Ascending aorta (tissue), 2 donors: ENCODE measurements at regions not wholly inside any gene's neighbourhood (a gene's known extent, or its start where the extent isn't known, plus 50 kb on each side); places are given as distances from the start of the nearest gene placed in this dataset.
"Not testable (repeated sequence)": the region's sequence is repeated elsewhere in the genome, so short reads cannot be mapped to it uniquely, and the experiment has no call there.

Source experiments
- DNase-seq, 2 donors: peaks; one replicate each; pipeline ENCODE4 v3.0.0-alpha.2; 2019; ENCODE audit warnings: low spot score in 2 of 2
- H3K27ac ChIP-seq, 2 donors: fragments of 200-600 bp; sonication (generic); one replicate each; pipeline ENCODE4 v1.5.1; 2016 to 2017; ENCODE audit warnings: mild to moderate bottlenecking in 1 of 2
- H3K27me3 ChIP-seq: fragments of 200-600 bp; sonication (generic); one replicate; pipeline ENCODE4 v1.5.1; 2017
- H3K36me3 ChIP-seq, 2 donors: fragments of 200-600 bp; sonication (generic); one replicate each; pipeline ENCODE4 v1.5.1; 2016
- H3K4me1 ChIP-seq, 2 donors: fragments of 200-600 bp; sonication (generic); one replicate each; pipeline ENCODE4 v1.5.1; 2016 to 2017; ENCODE audit warnings: mild to moderate bottlenecking in 1 of 2
- H3K4me3 ChIP-seq, 2 donors: fragments of 200-600 bp; sonication (generic); one replicate each; pipeline ENCODE4 v1.5.1; 2016 to 2017; ENCODE audit warnings: mild to moderate bottlenecking in 1 of 2
- H3K9me3 ChIP-seq, 2 donors: fragments of 200-600 bp; sonication (generic); one replicate each; pipeline ENCODE4 v1.5.1; 2016
- intact Hi-C: fragments of 100-400 bp; cut with DNase I; formaldehyde crosslinking; loops from one replicate; pipeline ENCODE4 v1.15.1; 2023
- TF ChIP-seq, protein P1 (sequence below), 3 experiments: fragments of 200-600 bp in 2 of 3; fragments of 450-650 bp in 1 of 3; sonication (generic) in 2 of 3; IDR thresholded peaks; one replicate each; pipeline ENCODE4 v1.5.1; 2016 to 2019; ENCODE audit warnings: antibody characterized with exemption in 3 of 3, mild to moderate bottlenecking in 1 of 3, moderate library complexity in 1 of 3

DNA sequence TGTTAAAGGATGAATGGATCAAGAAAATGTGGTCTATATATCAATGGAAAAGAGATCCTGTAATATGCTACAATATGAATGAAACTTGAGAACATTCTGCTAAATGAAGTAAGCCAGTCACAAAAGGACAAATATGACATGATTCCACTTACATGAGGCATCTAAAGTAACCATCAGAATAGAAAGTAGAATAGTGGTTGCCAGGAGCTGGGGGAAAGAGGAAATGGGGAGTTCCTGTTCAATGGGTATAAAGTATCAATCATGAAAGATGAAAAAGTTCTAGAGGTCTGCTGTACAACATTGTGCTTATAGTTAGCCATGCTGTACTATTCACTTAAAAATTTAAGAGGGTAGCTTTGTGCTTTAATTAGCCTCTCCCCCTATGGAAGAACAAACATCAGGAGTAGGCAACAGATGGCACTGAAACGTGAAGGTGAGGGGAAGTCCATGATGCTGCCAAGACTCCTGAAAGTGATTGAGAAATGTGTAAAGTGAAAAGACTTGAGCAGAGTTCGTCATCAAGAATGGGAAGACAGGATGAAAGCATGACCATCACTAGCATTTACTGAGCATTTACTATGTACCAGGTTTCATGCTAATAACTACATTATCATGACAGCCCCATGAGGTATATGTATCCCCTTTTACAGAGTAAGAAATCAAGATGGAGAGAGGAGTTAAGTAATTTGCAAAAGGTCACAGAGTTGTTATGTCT, 167.2 kb downstream of the CYB561 start:
- Histone ChIP-seq H3K9me3 (peaks cover 0 to under 1% of the 10 kb centered on the region in 2 donors), H3K4me3 (no peak overlapping the region), H3K36me3 (no peaks in the 10 kb centered on the region), H3K4me1 (peaks cover 0 to 14% of the 10 kb centered on the region in 2 donors), H3K27ac (no peak overlapping the region), H3K27me3 (no peaks in the 10 kb centered on the region)
- no peak for DNase-seq
- TF ChIP-seq, protein P1, sequence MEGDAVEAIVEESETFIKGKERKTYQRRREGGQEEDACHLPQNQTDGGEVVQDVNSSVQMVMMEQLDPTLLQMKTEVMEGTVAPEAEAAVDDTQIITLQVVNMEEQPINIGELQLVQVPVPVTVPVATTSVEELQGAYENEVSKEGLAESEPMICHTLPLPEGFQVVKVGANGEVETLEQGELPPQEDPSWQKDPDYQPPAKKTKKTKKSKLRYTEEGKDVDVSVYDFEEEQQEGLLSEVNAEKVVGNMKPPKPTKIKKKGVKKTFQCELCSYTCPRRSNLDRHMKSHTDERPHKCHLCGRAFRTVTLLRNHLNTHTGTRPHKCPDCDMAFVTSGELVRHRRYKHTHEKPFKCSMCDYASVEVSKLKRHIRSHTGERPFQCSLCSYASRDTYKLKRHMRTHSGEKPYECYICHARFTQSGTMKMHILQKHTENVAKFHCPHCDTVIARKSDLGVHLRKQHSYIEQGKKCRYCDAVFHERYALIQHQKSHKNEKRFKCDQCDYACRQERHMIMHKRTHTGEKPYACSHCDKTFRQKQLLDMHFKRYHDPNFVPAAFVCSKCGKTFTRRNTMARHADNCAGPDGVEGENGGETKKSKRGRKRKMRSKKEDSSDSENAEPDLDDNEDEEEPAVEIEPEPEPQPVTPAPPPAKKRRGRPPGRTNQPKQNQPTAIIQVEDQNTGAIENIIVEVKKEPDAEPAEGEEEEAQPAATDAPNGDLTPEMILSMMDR (IDR thresholded peaks at IDR 0.05): no peak
- intact Hi-C loops: loop anchor here (5.0 kb wide), 1 partner anchor 78 kb away; no protein-coding TSS in a partner anchor

DNA sequence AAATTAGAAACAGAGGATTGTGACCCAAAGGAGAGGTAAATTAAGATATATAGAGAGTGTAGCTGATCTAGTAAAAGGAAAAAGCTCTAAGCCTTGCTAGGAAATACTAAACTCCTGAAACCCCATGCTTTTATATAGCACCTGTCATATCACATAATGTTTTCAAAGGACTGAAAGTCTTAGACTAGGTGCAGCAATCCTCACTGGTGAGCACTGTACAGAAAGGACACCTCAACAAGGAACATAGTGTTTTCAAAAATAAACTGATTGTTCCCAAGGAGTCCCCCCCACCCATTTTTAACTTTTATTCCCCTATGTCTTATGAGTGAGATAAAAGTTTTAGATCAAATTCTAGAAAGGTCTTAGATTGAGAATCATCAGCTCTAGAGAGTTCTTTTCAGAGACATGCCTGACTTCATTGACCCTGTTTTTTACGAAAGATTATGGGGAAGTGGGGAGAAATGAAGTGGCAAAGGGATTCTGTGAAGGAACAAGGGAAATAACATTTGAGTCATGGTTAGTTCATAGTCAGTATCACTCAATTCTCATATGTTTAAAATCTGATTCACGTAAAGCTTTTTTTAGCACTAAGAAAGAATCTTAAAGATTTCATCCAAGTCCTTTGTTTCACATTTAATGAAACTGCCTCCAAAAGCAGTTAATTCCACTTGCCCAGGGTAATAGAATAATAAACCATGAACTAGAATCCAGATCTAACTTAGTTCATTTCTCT, 166.4 kb downstream of the CYB561 start:
- no peaks in the 10 kb centered on the region for H3K27me3 ChIP-seq
- DNase-seq: no peak
- peak overlapping the region; percentile 20 to 35 for H3K27ac ChIP-seq
- TF ChIP-seq, protein P1 (IDR thresholded peaks at IDR 0.05): no peak
- peaks cover 0 to 4% of the 10 kb centered on the region in 2 donors for H3K9me3 ChIP-seq
- intact Hi-C loops: loop anchor here (2.0 to 10.0 kb wide), 3 partner anchors 15 to 575 kb away; no protein-coding TSS in a partner anchor
- H3K4me1 ChIP-seq: peaks cover 0 to 9% of the 10 kb centered on the region in 2 donors
- no peak overlapping the region for H3K4me3 ChIP-seq
- H3K36me3 ChIP-seq: no peaks in the 10 kb centered on the region

DNA sequence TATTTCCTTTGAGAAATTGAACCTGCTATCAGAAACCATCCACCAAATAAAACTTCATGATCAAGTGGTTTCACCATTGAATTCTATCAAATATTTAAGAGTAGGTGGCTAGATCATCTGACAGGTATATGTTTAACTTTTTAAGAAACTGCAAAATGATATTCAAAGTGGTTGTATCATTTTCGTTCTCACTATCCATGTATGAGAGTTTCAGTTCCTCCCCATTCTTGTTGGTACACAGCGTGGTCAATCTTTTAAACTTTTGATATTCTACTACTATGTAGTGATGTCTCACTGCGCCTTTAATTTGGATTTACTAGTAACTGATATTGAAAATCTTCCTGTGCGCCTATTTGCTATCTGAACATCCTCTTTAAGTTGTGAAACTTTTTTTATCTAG, 163.7 kb downstream of the CYB561 start:
- peaks cover 0 to 15% of the 10 kb centered on the region in 2 donors for H3K9me3 ChIP-seq
- H3K4me3 ChIP-seq: no peak overlapping the region
- peaks cover 0 to 6% of the 10 kb centered on the region in 2 donors for H3K4me1 ChIP-seq
- intact Hi-C loops: loop anchor here (10.0 kb wide), 1 partner anchor 578 kb away; no protein-coding TSS in a partner anchor
- no peak overlapping the region for H3K27ac ChIP-seq
- TF ChIP-seq, protein P1 (IDR thresholded peaks at IDR 0.05): no peak
- H3K36me3 ChIP-seq: no peaks in the 10 kb centered on the region
- H3K27me3 ChIP-seq: no peaks in the 10 kb centered on the region
- DNase-seq: no peak

DNA sequence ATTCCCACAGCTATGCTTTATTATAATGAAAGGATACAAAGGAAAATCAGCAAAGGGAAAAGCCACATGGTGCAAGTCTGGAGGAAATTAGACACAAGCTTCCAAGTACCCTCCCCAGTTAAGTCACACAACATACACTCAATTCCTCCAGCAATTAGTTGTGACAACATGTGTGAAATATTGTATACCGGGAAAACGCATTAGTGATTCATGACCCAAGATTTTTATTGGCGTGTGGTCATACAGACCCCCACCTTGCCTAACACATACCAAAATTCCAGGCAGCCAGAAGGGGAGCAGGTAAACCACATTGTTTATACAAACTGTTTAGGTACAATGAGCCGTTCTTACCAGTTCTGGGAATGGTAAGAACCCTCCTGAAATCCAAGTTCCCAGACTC, 160.6 kb downstream of the CYB561 start:
- peaks cover 0 to 7% of the 10 kb centered on the region in 2 donors for H3K4me1 ChIP-seq
- peaks cover 0 to 15% of the 10 kb centered on the region in 2 donors for H3K9me3 ChIP-seq
- intact Hi-C loops: loop anchor here (10.0 kb wide), 1 partner anchor 581 kb away; no protein-coding TSS in a partner anchor
- H3K4me3 ChIP-seq: no peak overlapping the region
- no peak overlapping the region for H3K27ac ChIP-seq
- no peak for DNase-seq
- TF ChIP-seq, protein P1 (IDR thresholded peaks at IDR 0.05): no peak
- no peaks in the 10 kb centered on the region for H3K36me3 ChIP-seq
- no peaks in the 10 kb centered on the region for H3K27me3 ChIP-seq

DNA sequence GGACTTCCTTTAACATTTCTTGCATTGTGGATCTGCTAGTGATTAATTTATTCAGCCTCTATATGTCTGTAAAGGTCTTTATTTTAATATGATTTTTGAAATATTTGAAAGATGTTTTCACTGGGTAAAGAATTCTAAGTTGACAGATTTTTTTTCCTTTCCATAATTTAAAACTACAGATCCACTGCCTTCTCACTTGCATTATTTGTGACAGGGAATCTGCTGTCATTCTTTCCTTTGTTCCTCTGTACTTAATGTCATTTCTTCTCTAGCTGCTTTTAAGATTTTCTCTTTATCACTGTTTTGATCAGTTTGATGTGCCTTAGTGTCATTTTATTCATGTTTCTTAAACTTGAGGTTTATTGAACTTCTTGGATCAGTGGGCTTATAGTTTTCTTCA, 159.9 kb downstream of the CYB561 start:
- Histone ChIP-seq H3K36me3 (no peaks in the 10 kb centered on the region), H3K9me3 (peaks cover 0 to 15% of the 10 kb centered on the region in 2 donors), H3K27me3 (no peaks in the 10 kb centered on the region), H3K4me1 (peaks cover 0 to 7% of the 10 kb centered on the region in 2 donors), H3K4me3 (no peak overlapping the region), H3K27ac (no peak overlapping the region)
- no peak for DNase-seq
- TF ChIP-seq, protein P1 (IDR thresholded peaks at IDR 0.05): no peak
- intact Hi-C loops: loop anchor here (10.0 kb wide), 1 partner anchor 581 kb away; no protein-coding TSS in a partner anchor

DNA sequence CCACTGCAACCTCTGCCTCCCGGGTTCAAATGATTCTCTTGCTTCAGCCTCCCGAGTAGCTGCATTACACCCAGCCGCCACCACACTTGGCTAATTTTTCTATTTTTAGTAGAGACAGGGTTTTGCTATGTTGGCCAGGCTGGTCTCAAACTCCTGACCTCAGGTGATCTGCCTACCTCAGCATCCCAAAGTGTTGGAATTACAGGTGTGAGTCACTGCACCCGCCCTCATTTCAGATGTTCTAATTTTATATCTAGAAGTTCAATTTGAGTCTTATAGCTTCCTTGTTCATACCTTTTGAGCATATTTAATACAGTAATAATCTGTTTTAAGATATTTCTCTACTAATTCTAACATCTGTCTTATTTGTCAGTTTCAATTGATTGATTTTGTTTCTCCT, 159.1 kb downstream of the CYB561 start:
- intact Hi-C loops: loop anchor here (10.0 kb wide), 1 partner anchor 582 kb away; no protein-coding TSS in a partner anchor

More for the DNA sequence above, 159.1 kb downstream of the CYB561 start:
- not testable (repeated sequence) for H3K27me3 ChIP-seq, H3K36me3 ChIP-seq, DNase-seq, H3K27ac ChIP-seq, H3K4me1 ChIP-seq, H3K4me3 ChIP-seq
- H3K9me3 ChIP-seq: peaks cover 0 to 15% of the 10 kb centered on the region in 2 donors
